PC-3 (cell line): ENCODE measurements at regions not wholly inside any gene's neighbourhood (a gene's known extent, or its start where the extent isn't known, plus 50 kb on each side); places are given as distances from the start of the nearest gene placed in this dataset.

Source experiments
- ATAC-seq: fragments of 200-7000 bp; cut with Tn5 transposase; 2 replicates; pipeline ENCODE4 v1.9.1; 2020; ENCODE audit warnings: mild to moderate bottlenecking, moderate library complexity
- BruUV-seq: library from RNA; stranded (reverse); fragments of 400-500 nt; replicated peaks from 2 replicates; lab custom pipeline; 2021; lab: Mats Ljungman, UMichigan
- CTCF ChIA-PET: fragments of 300-600 bp; sonication (Branson Sonifier 250); formaldehyde crosslinking; loops from one replicate; lab custom pipeline; 2022; ENCODE audit warnings: antibody characterized with exemption; lab: Charles Lee
- POLR2A ChIA-PET: fragments of 300-600 bp; sonication (Branson Sonifier 250); formaldehyde crosslinking; loops from one replicate; lab custom pipeline; 2022; ENCODE audit warnings: antibody characterized with exemption; ENCODE audit not compliant: unreplicated experiment; lab: Charles Lee
- DNase-seq: peaks from one replicate; pipeline ENCODE4 v3.0.0-alpha.2; 2015
- H2AFZ ChIP-seq: fragments of 300-600 bp; sonication (generic); 2 replicates; pipeline ENCODE4 v1.6.0; 2016; ENCODE audit warnings: antibody characterized with exemption, low read length
- H3F3A ChIP-seq: fragments of 300-600 bp; sonication (generic); one replicate; pipeline ENCODE4 v1.6.0; 2017; ENCODE audit warnings: antibody characterized with exemption, low read length, control low read depth, mild to moderate bottlenecking; ENCODE audit not compliant: unreplicated experiment
- H3K27ac ChIP-seq: fragments of 300-600 bp; sonication (generic); 2 replicates; pipeline ENCODE4 v1.5.1; 2016; ENCODE audit warnings: mild to moderate bottlenecking, low read length
- H3K27me3 ChIP-seq: fragments of 300-600 bp; sonication (generic); 2 replicates; pipeline ENCODE4 v1.6.1; 2016; ENCODE audit warnings: low read length, mixed read lengths
- H3K36me3 ChIP-seq: fragments of 300-600 bp; sonication (generic); 2 replicates; pipeline ENCODE4 v1.6.1; 2016; ENCODE audit warnings: low read depth, mixed run types, low read length, mixed read lengths
- H3K4me1 ChIP-seq: fragments of 300-600 bp; sonication (generic); 2 replicates; pipeline ENCODE4 v1.5.1; 2016; ENCODE audit warnings: low read length; ENCODE audit not compliant: insufficient read depth
- H3K4me2 ChIP-seq: fragments of 300-600 bp; sonication (generic); 2 replicates; pipeline ENCODE4 v1.6.0; 2016; ENCODE audit warnings: low read length
- H3K4me3 ChIP-seq: fragments of 300-600 bp; sonication (generic); 2 replicates; pipeline ENCODE4 v1.5.1; 2016; ENCODE audit warnings: mild to moderate bottlenecking, low read length, mixed read lengths
- H3K79me2 ChIP-seq: fragments of 300-600 bp; sonication (generic); 2 replicates; pipeline ENCODE4 v1.6.1; 2017; ENCODE audit warnings: low read length, mixed read lengths
- H3K9ac ChIP-seq: fragments of 300-600 bp; sonication (generic); 2 replicates; pipeline ENCODE4 v1.6.0; 2016; ENCODE audit warnings: mild to moderate bottlenecking, low read length
- H3K9me2 ChIP-seq: fragments of 300-600 bp; sonication (generic); replicated peaks from 2 replicates; pipeline ENCODE4 v1.6.1; 2016; ENCODE audit warnings: mixed run types, low read length, mixed read lengths
- H3K9me3 ChIP-seq: fragments of 300-600 bp; sonication (generic); 2 replicates; pipeline ENCODE4 v1.6.1; 2016; ENCODE audit warnings: low read length, mixed read lengths
- H4K20me1 ChIP-seq: fragments of 300-600 bp; sonication (generic); 2 replicates; pipeline ENCODE4 v1.6.1; 2016; ENCODE audit warnings: low read length, mixed read lengths
- EZH2 ChIP-seq: fragments of 300-600 bp; sonication (generic); IDR thresholded peaks from one replicate; pipeline ENCODE4 v1.6.1; 2017; ENCODE audit warnings: antibody characterized with exemption, mild to moderate bottlenecking, low read length; ENCODE audit not compliant: unreplicated experiment
- EZH2phosphoT487 ChIP-seq: fragments of 300-600 bp; sonication (generic); IDR thresholded peaks from 2 replicates; pipeline ENCODE4 v1.6.1; 2018; ENCODE audit warnings: mild to moderate bottlenecking, antibody characterized with exemption, low read length, borderline replicate concordance
- intact Hi-C: fragments of 100-400 bp; cut with micrococcal nuclease; formaldehyde crosslinking; loops from 2 replicates; pipeline ENCODE4 v1.9.0; 2023
- TF ChIP-seq, protein P1 (sequence below): fragments of 300-600 bp; sonication (generic); conservative IDR thresholded peaks from 2 replicates; pipeline ENCODE4 v1.5.1; 2017; ENCODE audit warnings: antibody characterized with exemption, low read depth, mild to moderate bottlenecking, low read length

DNA sequence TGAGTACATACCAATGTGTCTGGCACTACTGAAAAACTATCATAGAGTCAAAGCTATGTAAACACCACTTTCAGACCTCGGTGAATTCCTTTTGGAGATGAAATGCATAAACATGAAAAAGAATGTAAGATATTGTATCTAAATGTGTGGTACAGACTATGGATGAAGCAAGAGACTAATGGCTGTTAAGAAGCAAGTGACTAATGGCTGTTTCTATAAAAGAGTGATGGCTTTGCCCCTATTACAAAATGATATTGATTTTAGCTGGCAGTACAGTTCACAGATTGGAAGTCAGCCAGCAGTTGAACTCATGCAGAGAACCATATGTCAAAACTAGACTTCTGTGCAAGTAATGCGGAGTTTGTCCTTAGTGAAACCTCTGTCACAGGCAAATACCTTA is 359.3 kb downstream of the GRXCR1 start:
- BruUV-seq, result no TSS peak

DNA sequence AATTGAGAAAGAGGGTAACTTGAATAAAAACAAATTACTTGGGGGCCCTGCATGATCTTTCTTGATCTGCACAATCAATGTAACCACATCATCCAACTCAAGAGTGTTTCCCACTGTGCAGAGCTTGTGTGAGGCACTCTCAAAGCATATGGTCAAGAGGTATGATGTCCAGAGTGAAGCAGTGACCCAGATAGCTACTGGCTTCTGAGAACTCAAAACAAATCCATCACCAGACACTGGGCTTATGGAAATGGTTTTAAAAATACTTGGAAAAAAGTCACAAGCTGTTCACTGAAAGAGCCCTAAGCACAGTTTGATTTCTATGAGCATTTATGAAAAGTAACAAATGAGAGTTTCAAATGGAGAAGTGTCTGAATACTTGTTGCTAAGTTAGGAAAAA is 361.0 kb downstream of the GRXCR1 start:
- 0 out of 2 replicates have a peak, but pooled peaks cover 4% of the 10 kb centered on the region for H3K4me1 ChIP-seq
- intact Hi-C loops, result no loop called here
- H3K9ac ChIP-seq, result no peak overlapping the region
- no peak overlapping the region for H3K27ac ChIP-seq
- H3K4me3 ChIP-seq, result no peak overlapping the region
- no peaks in the 10 kb centered on the region for H4K20me1 ChIP-seq
- H3K4me2 ChIP-seq, result no peak overlapping the region
- ChIA-PET CTCF (no interaction called here), POLR2A (no interaction called here)
- H3K36me3 ChIP-seq, result no peaks in the 10 kb centered on the region
- ATAC-seq (no peak), DNase-seq (no peak)
- H3K9me3 ChIP-seq, result no peaks in the 10 kb centered on the region
- TF ChIP-seq EZH2 (no peak), EZH2phosphoT487 (no peak)
- TF ChIP-seq, protein P1, sequence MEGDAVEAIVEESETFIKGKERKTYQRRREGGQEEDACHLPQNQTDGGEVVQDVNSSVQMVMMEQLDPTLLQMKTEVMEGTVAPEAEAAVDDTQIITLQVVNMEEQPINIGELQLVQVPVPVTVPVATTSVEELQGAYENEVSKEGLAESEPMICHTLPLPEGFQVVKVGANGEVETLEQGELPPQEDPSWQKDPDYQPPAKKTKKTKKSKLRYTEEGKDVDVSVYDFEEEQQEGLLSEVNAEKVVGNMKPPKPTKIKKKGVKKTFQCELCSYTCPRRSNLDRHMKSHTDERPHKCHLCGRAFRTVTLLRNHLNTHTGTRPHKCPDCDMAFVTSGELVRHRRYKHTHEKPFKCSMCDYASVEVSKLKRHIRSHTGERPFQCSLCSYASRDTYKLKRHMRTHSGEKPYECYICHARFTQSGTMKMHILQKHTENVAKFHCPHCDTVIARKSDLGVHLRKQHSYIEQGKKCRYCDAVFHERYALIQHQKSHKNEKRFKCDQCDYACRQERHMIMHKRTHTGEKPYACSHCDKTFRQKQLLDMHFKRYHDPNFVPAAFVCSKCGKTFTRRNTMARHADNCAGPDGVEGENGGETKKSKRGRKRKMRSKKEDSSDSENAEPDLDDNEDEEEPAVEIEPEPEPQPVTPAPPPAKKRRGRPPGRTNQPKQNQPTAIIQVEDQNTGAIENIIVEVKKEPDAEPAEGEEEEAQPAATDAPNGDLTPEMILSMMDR, result no peak
- no peak overlapping the region for H2AFZ ChIP-seq
- H3F3A ChIP-seq, result no peaks in the 10 kb centered on the region
- no peaks in the 10 kb centered on the region; the same call in 1 of the 2 replicates for H3K9me2 ChIP-seq
- no TSS peak for BruUV-seq
- H3K79me2 ChIP-seq, result no peaks in the 10 kb centered on the region
- H3K27me3 ChIP-seq, result no peaks in the 10 kb centered on the region

More for the DNA sequence above, 359.3 kb downstream of the GRXCR1 start:
- no peak overlapping the region for H2AFZ ChIP-seq
- no peaks in the 10 kb centered on the region for H4K20me1 ChIP-seq
- TF ChIP-seq, protein P1, result no peak
- TF ChIP-seq EZH2phosphoT487 (no peak), EZH2 (no peak)
- H3K4me1 ChIP-seq, result 0 out of 2 replicates have a peak, but pooled peaks cover 4% of the 10 kb centered on the region
- no peaks in the 10 kb centered on the region for H3K79me2 ChIP-seq
- H3K27ac ChIP-seq, result no peak overlapping the region
- no peaks in the 10 kb centered on the region; the same call in 1 of the 2 replicates for H3K9me2 ChIP-seq
- H3K36me3 ChIP-seq, result no peaks in the 10 kb centered on the region
- no peaks in the 10 kb centered on the region for H3F3A ChIP-seq
- H3K4me3 ChIP-seq, result no peak overlapping the region
- H3K9ac ChIP-seq, result no peak overlapping the region
- no peak overlapping the region for H3K4me2 ChIP-seq
- DNase-seq (peak; percentile 37), ATAC-seq (no peak)
- H3K27me3 ChIP-seq, result no peaks in the 10 kb centered on the region
- H3K9me3 ChIP-seq, result no peaks in the 10 kb centered on the region
- intact Hi-C loops, result no loop called here
- ChIA-PET CTCF (no interaction called here), POLR2A (no interaction called here)

DNA sequence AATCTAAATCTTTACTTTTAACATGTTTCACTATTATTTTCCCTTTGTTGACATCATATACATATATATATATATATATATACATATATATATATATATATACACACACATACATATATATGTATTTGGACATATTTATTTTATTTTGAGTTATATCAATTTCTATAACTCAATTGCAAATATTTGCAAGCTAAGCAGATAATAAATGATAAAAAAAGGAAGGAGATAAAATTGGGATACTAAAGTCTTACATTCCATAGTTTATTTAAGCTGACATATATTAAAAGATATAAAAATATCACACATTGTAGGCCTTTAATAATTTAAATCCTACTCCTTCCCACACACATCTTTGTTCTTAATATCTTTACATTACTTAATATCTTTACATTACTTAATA is 372.2 kb downstream of the GRXCR1 start:
- H2AFZ ChIP-seq, result no peak overlapping the region
- no TSS peak for BruUV-seq
- no peaks in the 10 kb centered on the region for H3K27me3 ChIP-seq
- no peak overlapping the region for H3K27ac ChIP-seq
- no peaks in the 10 kb centered on the region for H3K79me2 ChIP-seq
- no peaks in the 10 kb centered on the region for H3K4me1 ChIP-seq
- H4K20me1 ChIP-seq, result no peaks in the 10 kb centered on the region
- H3K4me2 ChIP-seq, result no peak overlapping the region
- ChIA-PET POLR2A (no interaction called here), CTCF (no interaction called here)
- no peak for ATAC-seq
- no peaks in the 10 kb centered on the region for H3K9me3 ChIP-seq
- H3K9ac ChIP-seq, result no peak overlapping the region
- DNase-seq, result no peak
- no peaks in the 10 kb centered on the region for H3K36me3 ChIP-seq
- TF ChIP-seq EZH2 (no peak), EZH2phosphoT487 (no peak)
- TF ChIP-seq, protein P1, result no peak
- intact Hi-C loops, result no loop called here
- no peak overlapping the region for H3K4me3 ChIP-seq
- H3K9me2 ChIP-seq, result no peaks in the 10 kb centered on the region
- no peaks in the 10 kb centered on the region for H3F3A ChIP-seq
